M059J (cell line): ENCODE measurements at regions not wholly inside any gene's neighbourhood (a gene's known extent, or its start where the extent isn't known, plus 50 kb on each side); places are given as distances from the start of the nearest gene placed in this dataset.
"Not testable (repeated sequence)": the region's sequence is repeated elsewhere in the genome, so short reads cannot be mapped to it uniquely, and the experiment has no call there.

Source experiments
- DNase-seq: peaks from one replicate; pipeline ENCODE4 v3.0.0-alpha.2; 2012; ENCODE audit warnings: low read depth

GRCh38 chr22:47534804-47535410 is 772.5 kb downstream of the TBC1D22A start:
- DNase-seq = no peak

- no peak for DNase-seq
Observed at GRCh38 chr22:47533961-47534803, 771.7 kb downstream of the TBC1D22A start.

GRCh38 chr22:47517062-47517461 is 754.6 kb downstream of the TBC1D22A start:
- DNase-seq = no peak

- DNase-seq = no peak
Observed at GRCh38 chr22:47515384-47516125, 753.1 kb downstream of the TBC1D22A start.

- DNase-seq = no peak
Observed at GRCh38 chr22:47512617-47513016, 750.2 kb downstream of the TBC1D22A start.

- DNase-seq = no peak
Observed at GRCh38 chr22:47504962-47505361, 742.5 kb downstream of the TBC1D22A start.

GRCh38 chr22:47498969-47499495 is 736.6 kb downstream of the TBC1D22A start:
- DNase-seq = no peak

- no peak for DNase-seq
Observed at GRCh38 chr22:47497666-47498065, 735.2 kb downstream of the TBC1D22A start.

GRCh38 chr22:47495110-47495509 is 732.7 kb downstream of the TBC1D22A start:
- DNase-seq = no peak

GRCh38 chr22:47488131-47488530 is 725.7 kb downstream of the TBC1D22A start:
- DNase-seq = not testable (repeated sequence)

DNA sequence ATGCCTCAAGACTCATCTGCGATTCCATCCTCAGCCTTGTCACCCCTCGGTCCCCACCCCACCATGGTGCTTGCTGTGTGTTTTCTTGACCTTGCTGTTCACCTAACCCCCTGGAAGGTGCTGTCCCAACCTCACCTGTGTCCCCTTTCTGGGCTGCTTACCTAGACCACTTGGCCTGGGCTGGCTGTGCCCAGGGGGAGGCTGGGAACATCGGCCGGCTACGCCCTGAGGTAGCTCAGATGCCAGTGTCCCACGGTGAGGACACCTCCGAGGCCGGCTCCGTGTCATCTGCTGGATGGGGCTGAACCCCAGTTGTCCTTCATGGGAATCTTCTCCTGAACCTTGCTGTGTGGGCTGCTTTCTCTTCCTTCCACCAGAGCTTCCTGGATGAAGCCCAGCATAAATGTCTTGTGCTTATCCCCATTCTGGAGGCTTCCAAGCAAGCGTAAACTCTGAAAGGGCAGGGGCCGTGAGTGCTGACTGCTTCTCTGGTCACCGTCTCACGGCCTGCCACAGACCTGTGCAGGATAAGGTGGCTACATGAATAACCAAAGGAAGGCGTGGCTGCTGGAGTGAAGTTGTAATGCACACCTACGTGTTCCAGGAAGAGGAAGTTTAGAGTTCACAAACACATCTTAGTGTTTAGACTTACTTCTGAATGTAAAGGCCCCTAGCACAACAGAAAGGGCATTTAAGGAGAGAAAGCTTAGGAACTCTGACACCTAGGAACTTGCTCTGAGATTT is 724.3 kb downstream of the TBC1D22A start:
- DNase-seq = no peak

- no peak for DNase-seq
Observed at GRCh38 chr22:47484960-47485569, 722.6 kb downstream of the TBC1D22A start.

DNA sequence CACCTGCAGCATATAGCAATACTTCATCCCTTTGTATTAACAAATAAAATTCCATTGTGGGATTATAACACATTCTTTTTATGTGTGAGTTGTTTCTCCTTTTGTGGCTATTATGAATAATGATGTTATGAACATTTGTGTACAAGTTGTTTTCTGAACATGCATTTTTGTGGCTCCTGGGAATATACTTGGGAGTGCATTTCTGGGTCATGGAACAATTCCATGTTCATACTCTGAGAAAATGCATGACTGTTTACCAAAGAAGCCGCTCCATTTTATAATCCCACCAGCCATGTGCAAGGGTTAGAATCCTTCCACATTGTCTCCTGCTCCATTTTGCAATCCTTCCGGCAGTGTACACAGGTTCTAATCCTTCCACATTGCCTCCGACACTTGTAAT is 713.8 kb downstream of the TBC1D22A start:
- DNase-seq = no peak

- DNase-seq = no peak
Observed at GRCh38 chr22:47474895-47475294, 712.4 kb downstream of the TBC1D22A start.

DNA sequence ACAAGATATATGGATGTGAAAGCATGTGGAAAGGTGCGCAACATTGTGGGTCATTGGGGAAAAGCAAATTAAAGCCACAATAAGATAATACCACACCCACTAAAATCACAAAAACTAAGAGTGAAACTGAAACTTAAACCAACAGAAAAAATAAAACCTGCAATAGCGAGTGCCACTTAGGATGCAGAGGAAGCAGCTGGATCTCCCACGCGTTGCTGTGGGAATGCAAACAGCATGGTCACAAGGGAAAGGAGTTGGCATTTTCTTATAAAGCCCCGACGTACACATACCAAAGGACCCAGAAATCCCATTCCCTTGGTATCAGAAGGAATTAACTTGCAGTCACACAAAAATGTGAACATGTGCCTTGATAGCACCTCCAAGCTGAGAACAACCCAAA is 712.0 kb downstream of the TBC1D22A start:
- no peak for DNase-seq

DNA sequence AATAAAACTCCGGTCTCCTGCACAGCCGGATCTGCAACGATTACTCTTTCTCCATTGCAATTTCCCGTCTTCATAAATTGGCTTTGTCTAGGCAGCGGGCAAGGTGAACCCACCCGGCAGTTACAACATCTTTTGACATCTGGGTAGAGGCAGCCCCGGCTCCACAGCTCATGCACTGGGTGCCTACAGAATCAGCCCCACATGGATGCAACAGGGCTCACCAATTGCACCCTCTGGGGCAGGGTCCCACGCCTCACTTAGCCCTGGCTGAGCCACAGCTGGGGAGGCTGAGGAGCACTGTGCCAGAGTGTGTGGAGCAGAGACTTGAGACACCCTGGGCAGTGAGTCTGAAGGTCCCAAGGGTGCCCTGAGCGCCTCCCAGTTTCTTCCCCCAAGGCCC is 710.2 kb downstream of the TBC1D22A start:
- DNase-seq = no peak

- no peak for DNase-seq
Observed at GRCh38 chr22:47471406-47471805, 709.0 kb downstream of the TBC1D22A start.

GRCh38 chr22:47465809-47466208 is 703.4 kb downstream of the TBC1D22A start:
- no peak for DNase-seq

DNA sequence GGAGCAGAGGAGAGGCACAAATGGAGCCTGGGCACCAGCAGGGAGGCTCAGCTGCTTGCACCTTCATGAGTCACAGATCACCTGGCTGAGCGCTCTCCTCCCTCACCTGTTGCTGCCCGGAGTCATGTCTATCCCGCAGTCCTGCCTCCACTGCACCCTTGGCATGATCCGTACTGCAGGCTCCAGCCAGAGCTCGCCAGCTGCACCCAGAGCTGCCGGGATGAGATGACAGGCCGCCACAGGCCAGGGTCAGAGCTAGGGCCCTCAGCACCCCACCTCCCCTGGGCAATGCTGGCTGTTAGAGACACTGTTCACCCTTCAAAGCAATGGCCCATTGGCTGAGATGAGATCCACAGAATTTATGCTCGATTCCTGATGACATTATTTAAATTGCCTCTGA is 702.8 kb downstream of the TBC1D22A start:
- no peak for DNase-seq

- no peak for DNase-seq
Observed at GRCh38 chr22:47463220-47463619, 700.8 kb downstream of the TBC1D22A start.

DNA sequence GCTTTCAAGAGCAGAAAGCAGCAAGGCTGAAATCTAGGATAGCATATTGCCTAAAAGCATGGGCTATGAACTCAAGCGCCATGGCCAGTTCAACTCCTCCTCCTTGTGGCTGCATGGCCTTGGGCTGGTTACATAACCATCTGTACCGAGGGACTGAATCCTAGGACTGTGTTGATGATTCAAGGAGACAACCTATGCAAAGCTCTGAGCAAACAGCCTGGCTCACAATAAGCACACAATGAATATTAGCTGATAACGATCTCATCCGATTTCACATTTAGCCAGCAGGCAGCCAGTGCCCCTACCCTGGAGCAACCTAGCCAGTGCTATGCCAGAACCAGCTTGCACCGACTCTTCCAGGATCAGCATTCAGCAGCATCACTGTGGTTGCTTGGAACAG is 698.4 kb downstream of the TBC1D22A start:
- DNase-seq = no peak
